NCI-H1930 (cell line): ENCODE measurements at regions not wholly inside any gene's neighbourhood (a gene's known extent, or its start where the extent isn't known, plus 50 kb on each side); places are given as distances from the start of the nearest gene placed in this dataset.

ENCODE experiments used
- DNase-seq, 2 experiments: peaks; one replicate each; lab custom pipeline; 2025; lab: John Stamatoyannopoulos, UW

DNA sequence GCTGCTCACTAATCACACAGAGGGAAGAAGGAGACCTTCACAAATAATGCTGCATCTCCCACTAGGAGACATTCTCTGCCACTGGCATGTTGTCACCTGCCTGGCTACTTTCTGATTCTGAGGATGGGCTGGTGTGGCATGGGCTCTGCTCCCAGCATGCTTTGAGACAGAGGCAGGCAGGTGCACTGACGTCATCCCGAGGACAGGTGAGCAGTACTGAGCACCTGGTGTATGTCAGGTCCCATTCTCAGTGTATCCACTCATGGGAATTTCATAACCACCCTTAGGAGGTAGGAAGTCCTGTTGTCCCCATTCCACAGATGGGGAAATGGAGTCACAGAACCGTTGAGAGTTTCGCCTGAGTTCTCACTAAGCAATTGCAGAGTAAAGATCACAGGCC is 597.9 kb downstream of the VRK1 start:
- DNase-seq = no peak

DNA sequence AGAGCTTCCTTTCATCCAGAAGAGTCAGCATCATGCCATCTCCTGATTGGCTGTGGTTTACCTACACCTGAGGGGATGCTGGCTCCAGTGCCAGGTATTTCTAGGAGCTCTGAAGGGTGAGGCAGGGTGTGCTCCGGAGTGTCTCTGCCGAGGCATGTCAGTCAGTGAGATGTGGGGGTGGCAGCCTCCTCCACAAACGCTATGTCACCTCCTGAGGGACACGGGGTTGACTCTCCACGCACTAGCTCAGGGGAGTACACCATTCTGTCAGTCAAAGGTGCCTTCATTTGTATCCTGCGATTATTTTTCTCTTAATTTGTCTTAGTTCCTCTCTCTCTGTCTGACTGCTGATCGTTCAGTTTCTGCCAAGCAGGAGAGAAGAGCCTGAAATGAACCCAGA is 604.5 kb downstream of the VRK1 start:
- no peak for DNase-seq

DNA sequence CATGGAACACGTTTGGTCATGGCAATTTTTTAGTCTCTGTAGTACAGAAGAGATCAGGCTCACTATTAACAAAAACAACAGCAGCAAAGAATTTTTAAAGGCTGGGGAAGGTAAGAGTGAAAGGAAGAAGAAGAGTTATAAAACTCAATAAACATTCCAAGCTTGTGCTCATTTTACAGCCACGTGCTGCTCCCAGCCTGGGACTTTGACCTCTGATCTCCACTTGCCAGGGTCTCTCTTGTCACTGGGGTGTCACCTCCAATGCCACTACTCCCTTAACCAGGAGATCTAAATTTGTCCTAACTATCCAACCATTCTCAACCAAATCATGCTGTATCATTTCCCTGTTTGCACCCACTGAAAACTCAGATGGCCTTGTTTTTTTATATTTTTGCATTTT is 605.1 kb downstream of the VRK1 start:
- DNase-seq = no peak

DNA sequence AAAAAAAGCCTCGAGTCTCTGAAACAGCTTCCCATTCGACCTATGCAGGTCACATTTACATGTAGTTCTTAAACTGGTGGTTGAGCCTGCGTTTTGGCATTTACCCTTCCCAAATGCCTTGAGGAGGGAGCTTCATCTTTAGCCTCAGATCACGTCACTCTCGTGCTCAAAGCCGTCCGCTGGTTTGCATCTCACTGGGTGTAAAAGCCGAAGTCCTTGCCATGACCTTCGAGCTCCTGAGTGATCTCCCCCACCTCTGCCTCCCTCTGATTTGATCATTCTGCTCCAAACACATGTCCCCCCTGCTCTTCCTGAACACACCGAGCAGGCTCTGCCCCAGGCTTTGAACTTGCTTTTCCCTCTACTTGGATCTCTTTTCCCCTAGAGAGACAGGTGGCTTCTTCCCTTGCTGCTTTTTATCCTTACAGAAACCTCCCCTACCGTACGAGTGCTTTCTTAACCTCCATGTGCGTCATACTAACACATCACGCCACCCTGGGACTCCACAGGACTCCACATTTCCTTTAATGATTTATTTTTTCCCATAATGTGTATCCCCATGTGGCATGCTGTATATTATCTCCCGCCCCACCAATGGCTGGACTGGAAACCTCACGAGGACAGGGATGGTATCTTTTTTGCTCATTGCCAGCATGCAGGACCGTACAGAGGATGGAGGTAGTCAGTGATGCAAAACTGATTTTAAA is 610.7 kb downstream of the VRK1 start:
- no peak for DNase-seq

DNA sequence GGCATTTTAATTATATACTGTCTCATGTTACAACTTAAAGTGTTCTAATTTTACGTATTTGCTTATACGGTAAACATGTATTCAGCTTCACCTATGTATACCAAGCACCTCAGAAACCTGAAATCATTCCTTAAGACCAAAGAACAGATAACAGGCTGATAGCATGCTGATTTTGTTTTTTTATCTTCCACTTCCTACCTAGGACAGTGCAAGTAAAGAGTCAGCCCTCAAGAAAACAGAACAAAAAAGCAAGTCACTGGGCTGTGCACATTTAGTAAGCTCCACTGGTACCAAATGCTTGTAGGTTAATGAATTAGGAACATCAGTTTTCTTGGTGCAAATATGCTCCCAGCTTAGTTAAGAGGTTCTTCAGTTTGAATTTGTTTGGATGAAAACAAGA is 611.3 kb downstream of the VRK1 start:
- no peak for DNase-seq

DNA sequence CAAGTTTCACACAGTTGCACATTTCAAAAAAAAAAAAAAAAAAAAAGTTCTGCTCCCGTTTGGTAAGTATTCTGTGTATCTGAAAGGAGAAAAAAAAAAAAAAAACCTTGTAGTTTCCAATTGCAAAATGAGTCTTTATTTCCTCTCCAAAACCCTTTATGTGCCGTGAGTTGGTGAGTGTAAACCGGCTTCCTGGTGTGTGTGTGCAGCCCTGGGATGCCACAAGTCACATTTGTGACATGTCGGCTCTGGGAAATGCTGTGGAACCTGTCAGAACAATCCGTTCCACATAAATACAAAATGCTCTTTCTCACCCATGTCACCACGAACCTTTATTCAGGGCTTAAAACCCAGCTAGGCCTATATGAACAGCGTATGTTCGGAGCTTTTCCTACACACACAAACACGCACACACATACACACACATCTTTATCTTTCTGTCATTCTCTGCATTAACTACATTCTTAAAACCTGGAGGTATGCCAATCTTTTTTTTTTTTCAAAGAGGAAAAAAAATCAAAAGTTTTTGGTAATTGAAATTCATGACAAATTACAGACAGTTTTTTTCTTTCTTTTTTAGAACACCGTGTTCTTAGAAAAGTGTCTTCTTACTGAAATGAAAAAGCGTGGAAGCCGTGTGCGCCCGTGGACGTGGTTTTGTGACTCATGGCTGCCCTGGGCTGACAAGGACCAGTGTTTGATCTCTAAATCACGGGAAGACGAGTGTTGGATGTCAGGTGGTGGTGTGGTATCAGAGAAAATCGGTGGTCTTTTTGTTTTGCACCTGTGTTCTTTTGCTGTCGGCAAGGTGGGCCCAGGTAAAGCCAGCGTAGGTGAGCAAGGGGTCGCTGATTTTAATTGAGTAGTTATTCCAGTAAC is 612.0 kb downstream of the VRK1 start:
- DNase-seq = no peak

DNA sequence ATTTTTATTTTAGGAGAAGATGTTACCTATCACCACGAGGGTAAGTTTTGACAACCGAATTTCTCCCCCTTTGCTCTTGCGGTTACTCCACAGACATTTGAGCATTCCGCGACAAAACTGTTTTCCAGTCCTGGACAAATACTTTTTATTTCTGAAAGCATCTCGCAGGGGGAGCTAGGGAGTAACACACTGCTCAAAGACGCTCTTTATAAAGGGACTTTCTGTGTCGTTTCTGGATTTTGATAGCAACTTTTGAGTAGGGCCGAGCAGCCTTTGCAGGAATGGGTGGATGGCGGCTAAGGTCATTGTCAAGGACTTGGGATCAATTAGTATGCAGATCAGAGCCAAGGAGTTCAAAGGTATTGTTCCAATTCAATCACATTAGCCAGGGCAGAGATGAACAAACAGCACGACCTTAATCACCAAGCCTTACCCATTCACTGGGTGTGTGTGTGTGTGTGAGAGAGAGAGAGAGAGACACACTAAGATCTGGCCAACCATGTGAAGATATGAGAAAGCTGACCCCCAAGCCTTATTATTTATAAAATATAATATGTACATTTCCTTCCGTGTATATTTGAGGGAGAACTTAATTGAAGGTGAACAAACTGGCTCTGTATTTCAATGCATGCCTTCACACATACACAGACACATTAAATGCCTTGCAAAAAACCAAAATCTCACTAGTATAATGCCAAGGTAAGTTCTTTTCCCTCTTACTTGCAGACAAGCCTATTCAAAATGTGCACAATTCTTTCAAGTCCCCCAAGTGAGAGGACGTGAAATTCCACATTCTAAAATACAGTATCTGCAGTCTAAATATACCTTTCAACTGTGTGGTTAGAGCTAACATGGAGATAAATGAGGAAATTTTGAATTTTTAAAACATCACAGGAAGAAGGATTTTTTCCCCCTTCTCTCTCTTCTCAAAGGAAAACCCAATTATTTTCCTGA is 613.8 kb downstream of the VRK1 start:
- DNase-seq = no peak

DNA sequence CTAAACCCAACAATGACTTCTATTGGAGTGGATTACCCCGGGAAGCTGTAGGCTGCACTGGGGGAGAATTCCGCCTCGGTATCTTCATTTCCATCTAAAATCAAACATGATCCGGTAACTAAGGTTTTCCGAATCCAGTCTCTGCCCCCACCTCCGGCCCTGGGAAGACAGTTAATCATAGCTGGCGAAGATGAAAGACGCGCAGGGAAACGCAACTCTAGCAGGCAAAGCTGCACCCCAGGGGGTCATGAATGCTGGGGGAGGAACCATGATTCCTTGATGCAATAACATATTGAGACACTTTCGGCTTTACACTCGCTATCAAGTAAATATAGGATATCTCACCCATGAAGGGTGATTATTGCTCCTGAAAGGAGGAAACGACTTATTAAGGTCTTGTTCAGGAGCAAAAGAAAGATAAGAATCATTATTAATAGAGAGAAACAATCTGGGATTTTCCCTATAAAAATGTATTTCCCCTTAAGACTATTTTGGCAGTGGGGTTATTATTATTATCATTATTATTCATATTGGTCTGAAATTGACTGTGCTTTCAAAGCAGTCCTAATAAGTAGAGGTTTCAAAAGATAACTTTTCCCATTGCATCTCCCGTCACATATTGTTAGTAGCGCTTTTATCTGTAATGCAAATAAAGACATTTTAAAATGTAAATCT is 614.9 kb downstream of the VRK1 start:
- no peak for DNase-seq

DNA sequence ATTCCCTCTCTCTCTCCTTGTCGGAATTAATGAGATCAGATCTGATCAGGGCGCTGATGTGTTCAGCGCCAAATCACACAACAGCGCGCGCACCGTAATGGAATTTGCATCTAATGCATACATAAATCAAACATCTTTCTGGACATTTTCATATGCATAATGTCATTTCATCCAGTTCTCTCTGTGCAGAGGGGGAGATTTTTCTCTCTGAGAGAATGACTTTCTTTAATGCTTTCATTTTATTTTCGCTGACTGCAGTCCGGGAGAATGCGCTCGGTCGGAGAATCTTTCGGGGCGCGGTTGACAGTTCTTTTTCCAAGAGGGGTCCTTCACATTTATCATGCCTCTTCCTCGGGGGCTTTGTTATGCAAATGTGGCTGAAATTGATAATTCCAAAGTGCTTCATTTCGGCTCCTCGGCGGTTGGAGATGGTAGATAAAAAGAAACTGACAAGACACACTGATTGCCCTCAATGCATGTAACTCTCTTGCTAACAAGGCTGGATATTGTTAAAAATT is 615.9 kb downstream of the VRK1 start:
- no peak for DNase-seq

DNA sequence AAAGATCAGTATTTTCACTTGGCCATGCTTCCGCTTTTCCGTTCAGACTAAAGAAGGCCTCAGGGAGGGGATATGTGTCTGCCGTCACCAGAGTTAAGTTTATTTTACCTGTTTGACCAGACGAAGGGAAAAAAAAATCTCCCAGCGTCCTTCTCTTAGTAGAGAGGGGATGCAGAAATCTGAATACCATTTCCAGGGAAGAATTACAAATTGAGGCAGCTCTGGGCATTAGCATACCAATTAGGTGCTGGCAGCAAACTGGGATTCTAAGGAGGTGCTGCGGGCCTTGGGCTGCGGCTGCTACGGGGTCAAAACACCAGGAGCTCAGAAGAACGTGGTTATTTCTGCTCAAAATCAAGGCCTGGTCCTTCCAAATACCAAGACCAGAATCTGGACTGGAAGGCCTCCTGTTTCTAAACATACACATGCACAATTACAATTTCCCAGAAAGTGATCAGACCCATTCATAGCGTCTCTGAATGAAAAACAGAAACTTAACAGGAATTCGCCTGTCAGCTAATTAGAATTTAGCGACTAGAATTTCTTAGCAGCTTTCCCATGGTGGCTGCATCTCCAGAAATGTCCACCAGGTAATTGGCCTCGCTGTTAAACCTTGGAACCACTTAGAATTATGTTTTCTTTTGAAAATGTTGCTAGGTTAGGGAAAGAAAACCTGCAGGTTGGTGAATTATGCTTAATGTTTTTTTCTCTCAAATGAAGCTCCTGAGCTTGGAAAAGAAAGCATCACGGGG is 617.0 kb downstream of the VRK1 start:
- DNase-seq = no peak

DNA sequence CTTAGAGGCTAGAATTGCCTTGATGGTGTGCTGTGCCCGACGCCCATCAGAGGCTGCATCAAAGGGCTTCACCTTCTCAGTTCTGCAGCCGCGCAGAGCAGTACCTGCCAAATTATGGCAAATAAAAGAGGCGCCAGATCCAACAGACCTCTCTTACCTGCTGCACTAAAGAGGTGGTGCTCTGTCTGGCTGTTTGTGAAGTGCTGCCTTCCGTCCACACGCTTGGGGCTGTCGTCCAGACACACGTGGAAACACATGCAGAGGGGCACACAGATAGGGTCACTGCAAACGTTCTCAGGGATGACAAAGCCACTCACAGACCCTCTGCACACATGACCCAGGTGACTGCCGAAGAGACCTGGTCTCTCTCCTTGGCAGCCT is 617.5 kb downstream of the VRK1 start:
- no peak for DNase-seq

DNA sequence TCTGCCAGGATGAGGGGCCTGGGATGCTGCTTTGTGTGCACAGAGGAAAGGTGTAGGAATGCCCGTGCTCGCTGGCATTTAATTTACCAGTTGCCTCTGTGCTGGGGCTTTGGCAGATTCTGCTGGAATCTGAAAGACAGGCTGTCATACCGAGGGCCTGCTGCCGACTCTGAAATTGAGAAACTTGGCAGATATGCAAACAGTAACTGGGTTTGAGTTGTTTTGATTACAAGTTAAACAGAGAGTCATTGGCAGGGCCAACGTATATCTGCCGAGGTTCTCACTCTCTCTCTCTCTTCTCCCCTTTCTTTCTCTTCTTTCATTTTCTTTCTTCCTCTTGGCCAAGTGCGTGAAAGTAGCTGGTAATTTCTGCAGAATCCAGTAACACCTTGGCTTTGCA is 618.7 kb downstream of the VRK1 start:
- DNase-seq = no peak

DNA sequence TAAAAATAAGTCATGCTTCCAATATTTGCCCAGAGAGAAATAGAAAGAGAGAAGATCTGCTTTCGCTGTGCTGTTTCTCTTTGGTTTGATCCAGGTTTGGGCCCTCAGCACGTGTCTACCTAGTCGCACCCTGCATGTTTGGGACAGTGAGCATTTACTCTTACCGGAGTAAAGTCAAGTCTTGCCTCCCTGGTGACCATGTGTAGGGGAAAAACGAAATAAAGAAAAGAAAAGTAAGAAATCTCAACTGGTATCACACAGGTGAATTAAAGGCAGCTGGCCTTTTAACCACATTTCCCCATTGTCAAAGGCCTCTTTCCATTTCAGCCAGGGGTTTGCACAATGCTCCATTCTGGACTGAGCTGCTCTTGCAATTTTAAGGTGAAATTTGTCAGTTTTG is 619.4 kb downstream of the VRK1 start:
- no peak for DNase-seq

DNA sequence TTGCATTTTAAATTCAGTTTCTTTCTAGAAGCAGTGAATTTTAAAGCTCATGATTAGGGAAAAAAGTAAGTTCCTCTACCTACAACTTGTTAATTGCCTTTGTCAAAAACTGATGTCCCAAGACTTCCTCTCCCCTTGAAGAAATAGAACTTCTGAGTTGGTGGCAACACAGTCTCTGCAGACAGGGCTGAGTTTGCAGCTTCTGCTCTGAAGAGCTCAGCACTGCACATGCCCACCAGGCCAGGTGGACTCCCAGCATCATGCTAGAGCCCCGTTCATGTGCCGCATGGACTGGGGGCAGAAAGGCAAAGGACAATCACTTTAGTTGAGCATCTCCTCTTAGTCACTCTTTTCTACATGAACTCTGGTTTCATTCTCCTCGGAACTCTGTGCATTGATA is 620.1 kb downstream of the VRK1 start:
- no peak for DNase-seq

DNA sequence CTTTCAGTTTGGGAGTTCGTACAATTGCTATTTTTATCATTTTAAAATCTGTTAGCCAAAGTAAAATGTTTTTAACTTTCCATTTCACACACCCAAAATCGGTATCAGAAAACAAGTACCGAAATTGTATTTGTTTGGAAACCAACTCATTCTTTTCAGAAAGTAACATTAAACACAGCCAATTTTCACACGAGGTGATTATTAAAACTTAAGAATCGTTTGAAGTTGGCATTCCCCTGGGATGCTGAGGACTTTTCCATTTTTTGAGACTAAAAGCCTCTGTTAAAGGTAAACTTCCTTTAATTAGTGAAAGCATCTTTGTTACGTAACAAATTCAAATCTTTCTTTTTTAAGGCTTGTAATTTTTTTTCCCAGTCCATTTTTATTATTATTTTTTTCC is 623.0 kb downstream of the VRK1 start:
- no peak for DNase-seq

DNA sequence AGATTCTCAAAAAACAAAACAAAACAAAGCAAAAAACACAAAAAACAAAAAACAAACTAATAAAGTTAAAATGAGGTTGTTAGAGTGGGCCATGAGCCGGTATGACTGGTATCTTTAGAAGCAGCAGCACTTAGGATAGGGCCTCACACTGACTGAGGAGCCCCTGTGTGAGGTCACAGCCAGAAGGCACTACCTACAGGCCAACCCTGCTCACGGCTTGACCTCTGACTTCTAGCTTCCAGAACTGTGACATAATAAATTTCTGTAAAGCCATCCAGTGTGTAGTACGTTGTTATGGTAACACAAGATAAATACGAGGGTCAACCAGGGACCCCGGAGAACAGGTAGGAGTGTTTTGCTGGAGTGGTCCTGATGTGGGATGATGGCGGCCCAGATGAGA is 629.6 kb downstream of the VRK1 start:
- no peak for DNase-seq

DNA sequence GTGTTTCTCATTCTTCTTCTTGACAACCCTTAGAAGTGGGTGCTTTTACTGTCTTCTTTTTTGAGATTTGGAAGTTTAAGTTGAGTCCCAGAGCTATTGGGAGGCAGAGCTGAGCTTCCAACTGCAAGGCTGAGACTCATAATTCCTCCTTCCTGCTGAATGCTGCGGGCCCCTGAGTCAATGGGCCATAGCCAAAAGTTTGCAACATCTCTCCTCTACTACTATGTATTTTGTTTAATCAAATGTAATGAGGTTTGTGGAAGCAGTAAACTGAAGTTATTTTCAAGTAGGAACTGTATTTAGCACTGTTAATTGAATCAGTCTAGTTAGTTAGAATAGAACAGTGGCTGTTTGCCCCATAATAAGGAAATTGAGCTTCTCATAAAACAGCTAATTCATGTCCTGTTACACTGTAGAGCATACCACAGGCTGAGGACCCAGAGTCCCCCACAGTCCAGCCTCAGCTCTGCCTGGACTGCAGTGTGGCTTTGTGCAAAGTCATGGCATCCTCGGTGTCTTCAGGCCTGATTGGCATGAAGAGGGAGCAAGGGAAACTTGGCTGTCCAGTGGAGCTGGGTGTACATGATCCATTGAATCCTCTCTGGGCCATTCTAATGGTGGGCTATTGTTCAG is 631.7 kb downstream of the VRK1 start:
- no peak for DNase-seq

DNA sequence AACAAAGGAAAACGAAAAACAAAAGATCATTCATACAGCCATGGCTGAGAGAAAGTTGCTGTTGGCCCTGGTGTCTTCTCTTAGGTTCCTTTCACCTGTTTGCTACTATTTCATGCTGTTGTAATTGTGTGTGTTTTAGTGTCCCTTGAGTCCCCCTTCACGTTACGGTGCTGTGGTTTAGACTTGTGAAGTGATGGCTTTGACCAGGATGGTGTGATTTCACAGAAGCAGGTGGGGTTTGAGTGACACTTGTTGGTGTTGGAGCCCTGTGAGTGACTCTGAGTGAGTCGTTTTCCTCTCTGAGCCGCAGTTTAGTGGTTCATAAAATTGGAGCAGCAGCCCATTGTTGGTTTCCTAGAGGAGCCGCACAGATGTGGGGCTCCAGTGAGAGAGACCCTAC is 635.4 kb downstream of the VRK1 start:
- no peak for DNase-seq

DNA sequence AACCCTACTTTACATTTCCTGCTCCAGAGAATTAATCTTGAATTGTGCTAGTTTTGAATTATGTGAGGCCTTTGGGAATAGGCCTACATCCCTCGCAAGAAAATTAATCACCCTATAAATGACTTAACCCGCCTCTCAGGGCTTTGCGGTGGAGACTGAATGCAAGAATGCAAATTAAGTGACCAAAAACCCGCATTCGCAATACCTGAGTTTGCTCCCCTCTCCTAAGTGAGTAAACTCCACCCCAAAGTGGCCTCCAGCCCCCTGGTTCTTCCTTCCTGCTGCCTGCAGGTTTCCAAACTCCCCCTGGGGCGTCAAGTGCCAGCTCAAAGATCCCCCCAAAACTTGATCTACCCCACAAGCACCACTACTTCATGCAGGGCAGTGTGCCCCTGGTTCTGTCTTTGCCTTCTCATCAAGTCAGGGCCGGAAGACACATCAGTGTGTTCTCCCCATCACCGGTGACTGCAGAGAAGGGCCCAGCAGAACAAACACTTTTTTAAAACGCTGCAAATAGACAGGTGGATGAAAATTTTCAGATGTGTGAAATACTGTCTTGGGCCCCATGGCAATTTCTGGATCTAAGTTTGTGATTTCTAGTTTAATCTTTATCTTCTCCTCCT is 644.7 kb downstream of the VRK1 start:
- DNase-seq = no peak

DNA sequence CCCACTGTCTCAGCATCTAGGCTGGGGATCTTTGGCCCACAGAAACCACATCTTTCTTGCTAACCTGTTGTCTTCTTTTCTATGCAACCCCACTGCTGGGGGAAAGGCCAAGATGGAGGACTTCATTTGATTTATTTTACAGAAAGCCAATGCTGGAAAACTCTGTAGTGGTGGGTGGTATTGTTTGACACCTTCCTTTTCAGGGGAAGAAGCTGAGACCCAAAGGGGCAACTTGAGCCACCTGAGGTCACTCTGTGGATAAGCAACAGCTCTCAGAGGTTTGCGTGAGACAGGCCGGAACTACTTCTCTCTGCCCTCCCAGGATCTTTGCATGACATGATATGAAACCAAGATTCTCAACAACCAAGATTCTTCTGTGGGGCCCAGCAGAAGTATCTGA is 645.2 kb downstream of the VRK1 start:
- DNase-seq = no peak
